HG03097 (cell line): ENCODE measurements at regions not wholly inside any gene's neighbourhood (a gene's known extent, or its start where the extent isn't known, plus 50 kb on each side); places are given as distances from the start of the nearest gene placed in this dataset.

ENCODE experiments used
- ATAC-seq: cut with Tn5 transposase; IDR thresholded peaks from one replicate; pipeline ENCODE4 v1.9.1; 2021; ENCODE audit not compliant: unreplicated experiment, low FRiP score

- ATAC-seq = no peak
Measured at GRCh38 chr10:131657318-131657984, 243.4 kb upstream of the PPP2R2D start.

DNA sequence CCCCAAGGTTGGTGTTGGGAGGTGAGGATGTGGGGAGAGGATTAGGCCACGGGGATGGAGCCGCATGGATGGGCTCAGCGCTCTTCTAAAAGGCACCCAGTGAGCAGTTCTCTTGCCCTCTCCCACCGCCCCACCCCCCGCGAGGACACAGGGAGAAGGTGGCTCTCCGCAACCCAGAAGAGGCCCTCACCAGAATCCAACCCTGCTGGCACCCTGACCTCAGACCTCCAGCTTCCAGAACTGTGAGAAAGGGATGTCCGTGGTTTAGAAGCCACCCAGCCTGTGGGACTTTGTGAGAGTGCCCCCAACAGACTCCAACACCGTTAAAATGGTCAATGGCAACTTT is 242.8 kb upstream of the PPP2R2D start:
- no peak for ATAC-seq

- no peak for ATAC-seq
Measured at GRCh38 chr10:131658476-131659110, 242.2 kb upstream of the PPP2R2D start.

GRCh38 chr10:131660427-131660826 is 240.4 kb upstream of the PPP2R2D start:
- no peak for ATAC-seq

GRCh38 chr10:131662851-131663250 is 238.0 kb upstream of the PPP2R2D start:
- ATAC-seq = no peak

- ATAC-seq = no peak
Measured at GRCh38 chr10:131663351-131663750, 237.5 kb upstream of the PPP2R2D start.

DNA sequence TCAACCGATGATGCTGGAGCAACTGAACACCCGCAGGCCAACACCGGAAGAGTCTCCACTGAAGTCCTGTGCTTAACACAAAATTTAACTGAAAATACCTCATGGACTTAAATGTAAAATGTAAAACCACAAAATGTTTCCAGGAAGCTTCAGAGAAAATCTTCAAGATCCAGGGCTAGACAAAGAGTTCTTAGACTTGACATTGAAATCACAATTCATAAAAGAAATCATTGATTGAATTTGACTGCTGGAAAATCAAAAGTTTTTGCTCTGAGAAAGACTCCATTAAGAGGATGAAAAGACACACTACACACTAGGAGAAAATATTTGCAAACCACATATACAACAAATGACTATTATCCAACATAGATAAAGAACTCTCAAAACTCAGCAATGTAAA is 234.7 kb upstream of the PPP2R2D start:
- no peak for ATAC-seq

- ATAC-seq = no peak
Measured at GRCh38 chr10:131667047-131667446, 233.8 kb upstream of the PPP2R2D start.

- no peak for ATAC-seq
Measured at GRCh38 chr10:131667561-131667960, 233.2 kb upstream of the PPP2R2D start.

GRCh38 chr10:131668903-131669302 is 231.9 kb upstream of the PPP2R2D start:
- no peak for ATAC-seq

DNA sequence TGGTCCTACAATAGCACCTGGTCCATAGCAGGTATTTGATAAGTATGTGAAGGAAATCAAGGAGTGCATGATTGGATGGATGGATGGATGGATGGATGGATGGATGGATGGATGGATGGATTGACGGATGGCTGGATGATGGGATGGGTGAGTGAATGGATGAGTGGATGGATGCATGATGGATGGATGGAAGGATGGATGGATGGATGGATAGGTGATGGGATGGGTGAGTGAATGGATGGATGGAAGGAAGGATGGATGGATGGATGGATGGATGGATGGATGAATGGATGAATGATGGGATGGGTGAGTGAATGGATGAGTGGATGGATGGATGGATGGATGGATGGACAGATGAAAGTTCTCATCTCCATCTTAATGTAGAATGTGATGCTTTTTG is 231.0 kb upstream of the PPP2R2D start:
- no peak for ATAC-seq

GRCh38 chr10:131670341-131670740 is 230.5 kb upstream of the PPP2R2D start:
- ATAC-seq = no peak

- no peak for ATAC-seq
Measured at GRCh38 chr10:131673396-131673795, 227.4 kb upstream of the PPP2R2D start.

- no peak for ATAC-seq
Measured at GRCh38 chr10:131674130-131674529, 226.7 kb upstream of the PPP2R2D start.

DNA sequence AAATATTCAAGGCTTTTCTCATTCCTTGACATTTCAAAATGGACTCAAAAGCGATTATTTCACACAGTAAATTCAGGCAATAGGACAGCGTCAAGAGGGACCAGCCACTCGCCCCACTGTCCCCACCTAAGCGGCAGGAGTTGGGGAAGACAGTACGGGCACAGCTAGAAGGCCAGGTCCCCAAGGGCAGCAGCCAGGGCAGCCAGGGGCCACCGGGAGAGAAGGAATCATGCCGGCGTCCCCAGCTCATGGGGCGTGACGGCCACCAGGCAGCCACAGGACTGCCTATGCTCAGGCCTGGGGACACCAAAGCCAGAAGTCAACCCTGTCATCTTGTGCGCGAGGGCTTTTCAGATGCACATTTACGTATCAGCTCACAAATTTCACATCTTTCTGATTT is 225.7 kb upstream of the PPP2R2D start:
- no peak for ATAC-seq

DNA sequence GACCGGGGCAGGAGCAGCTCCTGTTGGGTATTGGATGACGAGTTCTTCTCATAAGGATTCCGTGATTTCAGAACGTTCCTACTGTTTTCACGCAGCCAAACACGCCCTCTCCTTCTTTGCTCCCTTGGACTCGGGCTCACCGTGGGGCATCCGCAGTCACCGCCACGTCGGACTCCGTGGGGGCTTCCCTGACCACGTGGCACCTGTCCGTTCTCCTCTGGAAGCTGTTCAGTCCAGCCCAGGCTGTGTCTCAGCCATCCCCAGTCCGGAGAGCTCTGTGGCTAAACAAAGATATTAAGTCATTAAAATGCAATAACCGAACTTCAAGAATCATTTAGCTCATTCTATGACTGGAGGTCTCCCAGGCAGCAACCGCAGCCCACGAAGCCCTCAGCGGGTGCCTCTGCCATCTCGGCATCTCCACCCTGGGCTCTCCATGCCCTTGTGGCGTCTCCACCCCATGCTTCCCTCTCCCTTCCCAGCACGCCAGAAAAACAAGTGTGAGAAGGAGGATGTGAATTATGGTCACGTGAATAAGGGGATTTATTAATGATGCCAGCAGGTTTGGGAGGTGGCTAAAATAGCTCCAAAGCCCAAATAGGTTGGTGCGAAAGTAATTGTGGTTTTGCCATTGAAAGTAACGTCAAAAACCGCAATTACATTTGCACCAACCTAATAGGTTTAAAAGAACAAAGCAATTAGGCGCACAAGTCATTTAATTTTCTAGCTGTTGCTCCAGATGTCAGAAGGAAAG is 224.6 kb upstream of the PPP2R2D start:
- ATAC-seq = no peak

DNA sequence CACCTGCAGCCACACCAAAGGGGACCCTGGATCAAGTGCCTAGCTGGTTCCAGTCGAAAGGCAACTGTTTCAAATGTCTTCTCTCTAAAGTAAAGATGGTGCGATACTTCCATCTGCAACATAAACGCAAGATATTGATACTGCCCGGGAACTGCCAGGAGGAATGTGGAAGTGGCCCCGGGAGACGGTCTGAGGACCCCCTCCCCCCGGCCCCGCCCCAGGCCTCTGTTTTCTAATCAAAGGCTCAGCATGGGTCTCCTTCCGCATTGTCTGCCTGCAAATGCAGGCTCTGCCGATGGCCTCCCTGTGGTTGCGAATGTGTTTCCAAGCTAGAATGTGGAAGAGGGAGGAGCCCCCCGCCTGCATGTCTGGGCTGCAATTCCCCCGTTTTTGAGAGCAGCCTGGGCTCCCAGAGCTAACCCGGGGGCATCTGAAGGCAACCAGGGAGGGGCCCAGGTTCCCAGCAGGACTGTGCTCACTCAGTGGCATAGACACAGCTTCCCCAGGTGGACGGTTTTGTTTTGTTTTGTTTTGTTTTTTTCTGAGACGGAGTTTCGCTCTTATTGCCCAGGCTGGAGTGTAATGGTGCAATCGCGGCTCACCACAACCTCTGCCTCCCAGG is 223.9 kb upstream of the PPP2R2D start:
- no peak for ATAC-seq

DNA sequence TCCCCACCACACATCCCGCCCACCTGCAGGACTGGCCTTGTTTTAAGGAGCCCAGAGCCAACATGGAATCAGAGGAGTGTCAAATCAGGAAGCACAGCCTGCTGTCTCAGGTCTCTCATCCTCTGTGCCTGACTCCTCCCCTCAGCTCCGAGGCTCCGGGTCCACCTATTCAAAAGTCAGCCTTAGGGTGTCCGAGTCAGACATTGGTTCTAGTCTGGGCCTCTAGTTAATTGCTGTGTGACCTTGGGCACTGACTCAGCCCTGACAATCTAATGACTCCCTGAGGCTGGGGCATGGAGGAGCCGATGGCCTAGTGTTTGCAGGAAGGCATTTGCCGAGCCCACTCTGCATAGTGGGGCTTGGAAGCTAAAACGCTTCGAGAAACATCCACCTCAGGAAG is 223.1 kb upstream of the PPP2R2D start:
- ATAC-seq = no peak

GRCh38 chr10:131678171-131678570 is 222.6 kb upstream of the PPP2R2D start:
- ATAC-seq = no peak

- ATAC-seq = no peak
Measured at GRCh38 chr10:131678613-131679012, 222.2 kb upstream of the PPP2R2D start.

DNA sequence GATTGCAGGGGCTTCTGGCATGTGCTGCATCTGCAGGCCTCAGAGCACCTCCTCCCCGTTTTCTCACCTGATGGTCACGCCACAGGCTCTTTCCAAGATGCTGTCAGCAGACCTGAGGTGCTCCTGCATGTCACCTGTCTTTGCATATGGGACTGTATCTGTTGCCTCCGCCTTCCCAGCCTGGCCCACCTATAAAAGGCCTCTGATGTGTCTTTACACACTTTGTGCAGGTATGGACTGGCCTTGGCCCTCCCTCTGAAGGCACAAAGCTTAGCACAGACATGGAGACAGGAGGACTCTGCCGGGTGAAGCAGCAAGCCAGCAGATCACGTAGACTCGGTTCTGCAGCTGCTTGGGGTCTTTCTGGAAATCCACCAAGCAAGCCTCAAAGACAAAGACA is 220.9 kb upstream of the PPP2R2D start:
- ATAC-seq = no peak

DNA sequence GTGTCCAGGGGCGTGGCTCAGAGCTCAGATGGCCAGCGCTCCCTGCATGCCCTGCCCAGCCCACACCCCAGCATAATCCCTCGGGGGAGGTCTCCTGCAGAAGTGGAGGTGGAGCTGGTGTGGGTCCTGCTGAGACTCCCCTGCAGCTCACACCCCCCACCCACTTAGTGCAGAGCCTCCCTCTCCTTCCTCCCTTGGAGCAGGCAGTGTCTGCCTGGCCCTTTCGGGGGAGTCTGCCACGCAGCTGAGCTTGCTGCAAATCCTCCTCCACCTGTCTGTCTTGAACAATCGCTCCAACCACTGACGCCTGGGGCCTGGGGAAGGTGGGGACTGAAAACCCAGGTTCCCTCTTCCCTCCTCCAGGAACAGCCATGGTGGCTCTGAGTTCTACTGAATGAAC is 219.7 kb upstream of the PPP2R2D start:
- ATAC-seq = no peak
